ENCODE measurements at regions not wholly inside any gene's neighbourhood (a gene's known extent, or its start where the extent isn't known, plus 50 kb on each side); places are given as distances from the start of the nearest gene placed in this dataset.

GRCh38 chr5:125274211-125274610, 527.8 kb upstream of the ZNF608 start:
- TF ChIP-seq CTCF (IDR thresholded peaks at IDR 0.05) (no peak), POLR2AphosphoS5 (IDR thresholded peaks at IDR 0.05; ENCODE audit: low read depth, low read length) (no peak), REST (IDR thresholded peaks at IDR 0.05; ENCODE audit: insufficient read depth in 1 of 2, low read depth in 2 of 2, low read length in 1 of 2) (no peak), TCF7L2 (IDR thresholded peaks at IDR 0.05; ENCODE audit: low read depth, low read length) (no peak), SIN3A (IDR thresholded peaks at IDR 0.05; ENCODE audit: borderline replicate concordance, insufficient read depth, low read depth, low read length) (no peak)
